HepG2 (cell line): ENCODE measurements at regions not wholly inside any gene's neighbourhood (a gene's known extent, or its start where the extent isn't known, plus 50 kb on each side); places are given as distances from the start of the nearest gene placed in this dataset.

Experiments
- ATAC-seq: fragments of 200-7000 bp; cut with Tn5 transposase; 3 replicates; pipeline ENCODE4 v1.9.1; 2020; ENCODE audit warnings: mild to moderate bottlenecking, moderate library complexity
- BruUV-seq: library from RNA; stranded (reverse); fragments of 400-500 nt; replicated peaks from 2 replicates; lab custom pipeline; 2021; lab: Mats Ljungman, UMichigan
- CTCF ChIA-PET: fragments of 300-600 bp; formaldehyde crosslinking; extraction: SDS; loops from one replicate; lab custom pipeline; 2021; ENCODE audit warnings: low total read pairs, inconsistent platforms, low intra/inter-chr PET ratio; lab: Yijun Ruan, JAX
- POLR2A ChIA-PET: fragments of 350-600 bp; sonication (Branson Sonifier 250); formaldehyde crosslinking; loops from one replicate; lab custom pipeline; 2020; ENCODE audit warnings: antibody characterized with exemption, inconsistent platforms; lab: Yijun Ruan, JAX
- DNase-seq: peaks from one replicate; pipeline ENCODE4 v3.0.0-alpha.2; 2015; ENCODE audit warnings: low spot score
- FAIRE-seq: peaks from 3 replicates; lab custom pipeline; 2011; peaks lifted over from hg19 to GRCh38; lab: Jason Lieb, UNC
- H2AFZ ChIP-seq: one replicate; pipeline ENCODE4 v1.6.1; 2011; ENCODE audit warnings: low read length, inconsistent platforms
- H3K27ac ChIP-seq: fragments of 300-600 bp; 3 replicates; pipeline ENCODE4 v1.8.0; 2011; ENCODE audit warnings: mixed run types, mild to moderate bottlenecking, mixed read lengths, low read length, inconsistent platforms; ENCODE audit not compliant: insufficient read depth; ENCODE audit errors: extremely low read length
- H3K27me3 ChIP-seq, 2 experiments: fragments of 200-600 bp in 1 of 2; 2 replicates in 1 of 2; 3 replicates in 1 of 2; pipeline versions ENCODE4 v1.6.0 to v1.8.0; 2011; ENCODE audit warnings: low read length in 2 of 2, mild to moderate bottlenecking in 2 of 2, moderate library complexity in 2 of 2, inconsistent platforms in 1 of 2; ENCODE audit not compliant: insufficient read depth in 2 of 2, control insufficient read depth in 1 of 2
- H3K36me3 ChIP-seq, 2 experiments: fragments of 200-600 bp in 1 of 2; replicated peaks in 1 of 2; 2 replicates in 1 of 2; 3 replicates in 1 of 2; pipeline versions ENCODE4 v1.5.1 to v1.8.0; 2011; ENCODE audit warnings: low read length in 2 of 2, inconsistent platforms in 1 of 2; ENCODE audit not compliant: insufficient read depth in 2 of 2, control insufficient read depth in 1 of 2
- H3K4me1 ChIP-seq: 2 replicates; pipeline ENCODE4 v1.5.1; 2012; ENCODE audit warnings: low read length, inconsistent platforms; ENCODE audit not compliant: insufficient read depth
- H3K4me2 ChIP-seq: 2 replicates; pipeline ENCODE4 v1.6.0; 2011; ENCODE audit warnings: low read depth, low read length, inconsistent platforms
- H3K4me3 ChIP-seq, 3 experiments: fragments of 200-600 bp in 1 of 3; sonication (generic), shearing (Covaris generic) in 1 of 3; replicated peaks in 1 of 3; 2 replicates each; pipeline ENCODE4 v1.5.1; 2011 to 2016; ENCODE audit warnings: low read length in 3 of 3, inconsistent platforms in 2 of 3, low read depth in 2 of 3, mild to moderate bottlenecking in 2 of 3, control low read depth in 1 of 3, mixed read lengths in 1 of 3; ENCODE audit not compliant: insufficient read depth in 1 of 3
- H3K79me2 ChIP-seq: one replicate; pipeline ENCODE4 v1.6.1; 2011; ENCODE audit warnings: low read length, inconsistent platforms; ENCODE audit not compliant: insufficient read depth
- H3K9ac ChIP-seq: 2 replicates; pipeline ENCODE4 v1.6.0; 2011; ENCODE audit warnings: mild to moderate bottlenecking, low read depth, low read length, inconsistent platforms; ENCODE audit not compliant: insufficient read depth
- H3K9me3 ChIP-seq: 2 replicates; pipeline ENCODE4 v1.5.1; 2012; ENCODE audit warnings: mild to moderate bottlenecking, low read length
- H4K20me1 ChIP-seq: 2 replicates; pipeline ENCODE4 v1.6.0; 2011; ENCODE audit warnings: inconsistent platforms, mild to moderate bottlenecking, low read length, moderate library complexity; ENCODE audit not compliant: insufficient read depth
- AGO1 ChIP-seq: fragments of 200-400 bp; formaldehyde crosslinking; IDR thresholded peaks from 2 replicates; pipeline ENCODE4 v1.6.1; 2017; ENCODE audit warnings: mild to moderate bottlenecking, low read depth, low read length, moderate library complexity; ENCODE audit not compliant: poor library complexity, severe bottlenecking
- AGO2 ChIP-seq: fragments of 200-400 bp; formaldehyde crosslinking; optimal IDR thresholded peaks from 2 replicates; pipeline ENCODE3; 2017; ENCODE audit warnings: mild to moderate bottlenecking, low read depth, low read length, moderate library complexity
- FOXK1 ChIP-seq: sonication (generic); formaldehyde crosslinking; IDR thresholded peaks from 2 replicates; pipeline ENCODE4 v1.4.0; 2020; ENCODE audit warnings: low read depth, missing genetic modification reagents, borderline replicate concordance
- MAFF ChIP-seq: IDR thresholded peaks from 2 replicates; pipeline ENCODE4 v1.6.1; 2011; ENCODE audit warnings: low read depth, low read length, improper control_type of control experiment
- MAFK ChIP-seq, 2 experiments: IDR thresholded peaks in 1 of 2; conservative IDR thresholded peaks in 1 of 2; 2 replicates each; pipeline ENCODE4 v1.6.1; 2011; ENCODE audit warnings: improper control_type of control experiment in 2 of 2, low read length in 2 of 2
- MXI1 ChIP-seq: IDR thresholded peaks from 3 replicates; pipeline ENCODE4 v1.6.1; 2012; ENCODE audit warnings: low read depth, low read length, inconsistent platforms, borderline replicate concordance
- NCOR1 ChIP-seq: fragments of 200-600 bp; sonication (generic); IDR thresholded peaks from 2 replicates; pipeline ENCODE4 v1.7.0; 2017; ENCODE audit warnings: antibody characterized with exemption, low read length, borderline replicate concordance
- PLSCR1 ChIP-seq: sonication (generic); formaldehyde crosslinking; IDR thresholded peaks from 2 replicates; pipeline ENCODE4 v1.5.0; 2020; ENCODE audit warnings: missing genetic modification reagents, mild to moderate bottlenecking, borderline replicate concordance
- RBFOX2 ChIP-seq: fragments of 200-400 bp; formaldehyde crosslinking; IDR thresholded peaks from 2 replicates; pipeline ENCODE4 v1.6.1; 2017; ENCODE audit warnings: low read depth, mild to moderate bottlenecking, low read length
- STAG1 ChIP-seq: sonication (generic); formaldehyde crosslinking; IDR thresholded peaks from 2 replicates; pipeline ENCODE4 v1.4.0; 2020; ENCODE audit warnings: missing genetic modification reagents
- UBTF ChIP-seq: sonication (generic); formaldehyde crosslinking; IDR thresholded peaks from 2 replicates; pipeline ENCODE4 v1.4.0; 2020; ENCODE audit warnings: mild to moderate bottlenecking, missing genetic modification reagents
- ZNF782 ChIP-seq: sonication (generic); formaldehyde crosslinking; IDR thresholded peaks from 2 replicates; pipeline ENCODE4 v1.4.0; 2020; ENCODE audit warnings: missing genetic modification reagents, mild to moderate bottlenecking, borderline replicate concordance
- WGBS: methylation state at CpG from one replicate; pipeline ENCODE4 v1.1.6; 2017; ENCODE audit warnings: low lambda C conversion rate; 5-methylcytosine and 5-hydroxymethylcytosine counted together
- in situ Hi-C: cut with HindIII; loops from 2 replicates; pipeline ENCODE4 v1.10.0; 2017; ENCODE audit warnings: low pct_unique_long_range_greater_than_20kb; ENCODE audit not compliant: extremely low pct_ligation_motif_present
- intact Hi-C: fragments of 100-400 bp; cut with micrococcal nuclease; formaldehyde crosslinking; loops from one replicate; pipeline ENCODE4 v1.10.0; 2022; ENCODE audit not compliant: unreplicated experiment

- H3K9me3 ChIP-seq, result no peaks in the 10 kb centered on the region
- no peaks in the 10 kb centered on the region for H4K20me1 ChIP-seq
- FAIRE-seq, result no peak
- H3K4me3 ChIP-seq, result no peak overlapping the region
- H3K27me3 ChIP-seq, result 0 out of 5 replicates have a peak, but pooled peaks cover 2 to 3% of the 10 kb centered on the region in 2 experiments
- no peak overlapping the region for H2AFZ ChIP-seq
- H3K36me3 ChIP-seq, result no peaks in the 10 kb centered on the region
- no peak for ATAC-seq
- H3K9ac ChIP-seq, result no peak overlapping the region
- H3K4me1 ChIP-seq, result no peaks in the 10 kb centered on the region
- no peak overlapping the region for H3K27ac ChIP-seq
- no peaks in the 10 kb centered on the region for H3K79me2 ChIP-seq
- H3K4me2 ChIP-seq, result no peak overlapping the region
- 54% methylated on average over 4 of the region's 4 CpGs for WGBS
- DNase-seq, result no peak
- POLR2A ChIA-PET, result no interaction called here
- CTCF ChIA-PET, result no interaction called here
- in situ Hi-C loops, result no loop called here
- TF ChIP-seq AGO1, result no peak
- TF ChIP-seq NCOR1, result no peak
- TF ChIP-seq ZNF782, result no peak
- TF ChIP-seq RBFOX2, result no peak
- TF ChIP-seq, all 625 proteins: peak for 0
- BruUV-seq, result no TSS peak
- intact Hi-C loops, result no loop called here
Measured at GRCh38 chr9:120326049-120326693, 253.8 kb downstream of the CDK5RAP2 start.

- DNase-seq (no peak), ATAC-seq (peak; percentile 84), FAIRE-seq (no peak)
- no peak overlapping the region for H3K27ac ChIP-seq
- H4K20me1 ChIP-seq, result no peaks in the 10 kb centered on the region
- H3K9ac ChIP-seq, result no peak overlapping the region
- no peaks in the 10 kb centered on the region for H3K36me3 ChIP-seq
- BruUV-seq, result no TSS peak
- H3K9me3 ChIP-seq, result no peaks in the 10 kb centered on the region
- CTCF ChIA-PET, result no interaction called here
- H3K4me1 ChIP-seq, result no peaks in the 10 kb centered on the region
- in situ Hi-C loops (no loop called here), intact Hi-C loops (no loop called here)
- H2AFZ ChIP-seq, result no peak overlapping the region
- 60% methylated on average over 5 of the region's 5 CpGs for WGBS
- H3K4me2 ChIP-seq, result no peak overlapping the region
- H3K27me3 ChIP-seq, result 0 out of 5 replicates have a peak, but pooled peaks cover 2 to 3% of the 10 kb centered on the region in 2 experiments
- POLR2A ChIA-PET, result no interaction called here
- H3K4me3 ChIP-seq, result no peak overlapping the region
- H3K79me2 ChIP-seq, result no peaks in the 10 kb centered on the region
- TF ChIP-seq UBTF (CRISPR knock-in tag), result no peak
- TF ChIP-seq PLSCR1 (CRISPR knock-in tag), result no peak
- peak; percentile 29 to 49; a peak in 2 of 4 replicates for TF ChIP-seq MAFK (conservative IDR thresholded peaks at IDR 0.05 in 1 of 2, IDR thresholded peaks at IDR 0.05 in 1 of 2; ENCODE audit: low read length in 2 of 2)
- no peak for TF ChIP-seq AGO2
- TF ChIP-seq MAFF, result 0 out of 2 replicates have a peak, but pooled peaks have one; percentile 17
- TF ChIP-seq STAG1 (CRISPR knock-in tag), result peak; percentile 43
- TF ChIP-seq MXI1, result no peak
- TF ChIP-seq FOXK1 (CRISPR knock-in tag), result no peak
Measured at GRCh38 chr9:120324996-120325642, 254.8 kb downstream of the CDK5RAP2 start.
